NCI-H128 (cell line): ENCODE measurements at regions not wholly inside any gene's neighbourhood (a gene's known extent, or its start where the extent isn't known, plus 50 kb on each side); places are given as distances from the start of the nearest gene placed in this dataset.
"Not testable (repeated sequence)": the region's sequence is repeated elsewhere in the genome, so short reads cannot be mapped to it uniquely, and the experiment has no call there.

Experiments
- DNase-seq: peaks from one replicate; lab custom pipeline; 2025; ENCODE audit not compliant: unreplicated experiment; lab: John Stamatoyannopoulos, UW

- no peak for DNase-seq
Observed at GRCh38 chr6:93183531-93183972, 235.8 kb downstream of the EPHA7 start.

- no peak for DNase-seq
Observed at GRCh38 chr6:93182938-93183479, 236.3 kb downstream of the EPHA7 start.

- no peak for DNase-seq
Observed at GRCh38 chr6:93177918-93178317, 241.4 kb downstream of the EPHA7 start.

- no peak for DNase-seq
Observed at GRCh38 chr6:93177438-93177837, 241.9 kb downstream of the EPHA7 start.

GRCh38 chr6:93176070-93176469 is 243.3 kb downstream of the EPHA7 start:
- DNase-seq: no peak

GRCh38 chr6:93173573-93173972 is 245.8 kb downstream of the EPHA7 start:
- DNase-seq: not testable (repeated sequence)

- no peak for DNase-seq
Observed at GRCh38 chr6:93165850-93166430, 253.4 kb downstream of the EPHA7 start.

GRCh38 chr6:93164781-93165180 is 254.6 kb downstream of the EPHA7 start:
- DNase-seq: no peak

- no peak for DNase-seq
Observed at GRCh38 chr6:93163146-93163545, 256.2 kb downstream of the EPHA7 start.

GRCh38 chr6:93139408-93140081 is 279.8 kb downstream of the EPHA7 start:
- DNase-seq: no peak

GRCh38 chr6:93136111-93136510 is 283.2 kb downstream of the EPHA7 start:
- DNase-seq: no peak

- no peak for DNase-seq
Observed at GRCh38 chr6:93124006-93124632, 295.2 kb downstream of the EPHA7 start.

GRCh38 chr6:93123585-93123984 is 295.8 kb downstream of the EPHA7 start:
- DNase-seq: no peak

- no peak for DNase-seq
Observed at GRCh38 chr6:93120154-93120742, 299.1 kb downstream of the EPHA7 start.

- no peak for DNase-seq
Observed at GRCh38 chr6:93105907-93106306, 313.5 kb downstream of the EPHA7 start.

- DNase-seq: no peak
Observed at GRCh38 chr6:93105017-93105416, 314.3 kb downstream of the EPHA7 start.

- DNase-seq: no peak
Observed at GRCh38 chr6:93104195-93104817, 315.1 kb downstream of the EPHA7 start.

- DNase-seq: peak; percentile 6
Observed at GRCh38 chr6:93088621-93089501, 330.5 kb downstream of the EPHA7 start.

GRCh38 chr6:93087606-93088005 is 331.8 kb downstream of the EPHA7 start:
- DNase-seq: no peak

GRCh38 chr6:93086351-93086750 is 333.0 kb downstream of the EPHA7 start:
- no peak for DNase-seq
